SH-SY5Y (cell line): ENCODE measurements at regions not wholly inside any gene's neighbourhood (a gene's known extent, or its start where the extent isn't known, plus 50 kb on each side); places are given as distances from the start of the nearest gene placed in this dataset.

Source experiments
- GATA2 ChIP-seq: IDR thresholded peaks from 2 replicates; pipeline ENCODE4 v1.6.1; 2011; ENCODE audit warnings: mild to moderate bottlenecking, low read depth, low read length
- GATA3 ChIP-seq: IDR thresholded peaks from 2 replicates; pipeline ENCODE4 v1.6.1; 2011; ENCODE audit warnings: low read depth, mild to moderate bottlenecking, low read length, moderate library complexity

DNA sequence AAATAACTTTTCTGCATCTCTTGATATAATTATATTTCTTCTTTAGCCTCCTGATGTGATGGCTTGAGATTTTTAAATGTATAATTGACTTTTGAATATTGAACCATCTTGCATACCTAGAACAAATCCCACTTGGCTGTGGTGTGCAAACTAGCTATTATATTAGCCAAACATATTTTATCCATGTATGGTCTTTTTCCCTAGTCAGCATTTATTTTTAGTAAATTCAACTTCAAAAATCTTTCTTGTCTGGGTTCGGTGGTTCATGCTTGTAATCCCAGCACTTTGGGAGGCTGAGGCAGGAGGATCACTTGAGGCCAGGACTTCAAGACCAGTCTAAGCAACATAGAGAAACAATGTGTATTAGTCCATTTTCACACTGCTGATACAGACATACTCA, 386.6 kb upstream of the VWC2 start:
- TF ChIP-seq GATA2 (no peak), GATA3 (no peak)
